ENCODE measurements at regions not wholly inside any gene's neighbourhood (a gene's known extent, or its start where the extent isn't known, plus 50 kb on each side); places are given as distances from the start of the nearest gene placed in this dataset.

GRCh38 chr1:42010381-42010780 is 91.7 kb upstream of the HIVEP3 start:
- no peak for ATAC-seq
- TF ChIP-seq ARNTL (CRISPR knock-in tag; IDR thresholded peaks at IDR 0.05; ENCODE audit: borderline replicate concordance, low read depth) (no peak), POU6F1 (CRISPR knock-in tag; IDR thresholded peaks at IDR 0.05; ENCODE audit: borderline replicate concordance, low read depth) (no peak)

GRCh38 chr1:42008264-42008663 is 89.5 kb upstream of the HIVEP3 start:
- no peak for ATAC-seq
- TF ChIP-seq SNAI2 (CRISPR knock-in tag; IDR thresholded peaks at IDR 0.05) (no peak), RARB (CRISPR knock-in tag; IDR thresholded peaks at IDR 0.05) (no peak), OSR1 (CRISPR knock-in tag; IDR thresholded peaks at IDR 0.05) (no peak), ZFP3 (CRISPR knock-in tag; IDR thresholded peaks at IDR 0.05) (no peak), ZC3H10 (CRISPR knock-in tag; IDR thresholded peaks at IDR 0.05) (no peak), POU6F1 (CRISPR knock-in tag; IDR thresholded peaks at IDR 0.05; ENCODE audit: borderline replicate concordance, low read depth) (no peak), ESRRG (CRISPR knock-in tag; IDR thresholded peaks at IDR 0.05) (no peak), ZNF8 (CRISPR knock-in tag; IDR thresholded peaks at IDR 0.05) (no peak), ISL1 (CRISPR knock-in tag; IDR thresholded peaks at IDR 0.05) (no peak)
- TF ChIP-seq, protein P1, sequence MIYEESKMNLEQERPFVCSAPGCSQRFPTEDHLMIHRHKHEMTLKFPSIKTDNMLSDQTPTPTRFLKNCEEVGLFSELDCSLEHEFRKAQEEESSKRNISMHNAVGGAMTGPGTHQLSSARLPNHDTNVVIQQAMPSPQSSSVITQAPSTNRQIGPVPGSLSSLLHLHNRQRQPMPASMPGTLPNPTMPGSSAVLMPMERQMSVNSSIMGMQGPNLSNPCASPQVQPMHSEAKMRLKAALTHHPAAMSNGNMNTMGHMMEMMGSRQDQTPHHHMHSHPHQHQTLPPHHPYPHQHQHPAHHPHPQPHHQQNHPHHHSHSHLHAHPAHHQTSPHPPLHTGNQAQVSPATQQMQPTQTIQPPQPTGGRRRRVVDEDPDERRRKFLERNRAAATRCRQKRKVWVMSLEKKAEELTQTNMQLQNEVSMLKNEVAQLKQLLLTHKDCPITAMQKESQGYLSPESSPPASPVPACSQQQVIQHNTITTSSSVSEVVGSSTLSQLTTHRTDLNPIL (CRISPR knock-in tag; IDR thresholded peaks at IDR 0.05; ENCODE audit: low read depth), result no peak
- TF ChIP-seq, protein P2, sequence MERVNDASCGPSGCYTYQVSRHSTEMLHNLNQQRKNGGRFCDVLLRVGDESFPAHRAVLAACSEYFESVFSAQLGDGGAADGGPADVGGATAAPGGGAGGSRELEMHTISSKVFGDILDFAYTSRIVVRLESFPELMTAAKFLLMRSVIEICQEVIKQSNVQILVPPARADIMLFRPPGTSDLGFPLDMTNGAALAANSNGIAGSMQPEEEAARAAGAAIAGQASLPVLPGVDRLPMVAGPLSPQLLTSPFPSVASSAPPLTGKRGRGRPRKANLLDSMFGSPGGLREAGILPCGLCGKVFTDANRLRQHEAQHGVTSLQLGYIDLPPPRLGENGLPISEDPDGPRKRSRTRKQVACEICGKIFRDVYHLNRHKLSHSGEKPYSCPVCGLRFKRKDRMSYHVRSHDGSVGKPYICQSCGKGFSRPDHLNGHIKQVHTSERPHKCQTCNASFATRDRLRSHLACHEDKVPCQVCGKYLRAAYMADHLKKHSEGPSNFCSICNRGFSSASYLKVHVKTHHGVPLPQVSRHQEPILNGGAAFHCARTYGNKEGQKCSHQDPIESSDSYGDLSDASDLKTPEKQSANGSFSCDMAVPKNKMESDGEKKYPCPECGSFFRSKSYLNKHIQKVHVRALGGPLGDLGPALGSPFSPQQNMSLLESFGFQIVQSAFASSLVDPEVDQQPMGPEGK (CRISPR knock-in tag; IDR thresholded peaks at IDR 0.05; ENCODE audit: borderline replicate concordance), result no peak

DNA sequence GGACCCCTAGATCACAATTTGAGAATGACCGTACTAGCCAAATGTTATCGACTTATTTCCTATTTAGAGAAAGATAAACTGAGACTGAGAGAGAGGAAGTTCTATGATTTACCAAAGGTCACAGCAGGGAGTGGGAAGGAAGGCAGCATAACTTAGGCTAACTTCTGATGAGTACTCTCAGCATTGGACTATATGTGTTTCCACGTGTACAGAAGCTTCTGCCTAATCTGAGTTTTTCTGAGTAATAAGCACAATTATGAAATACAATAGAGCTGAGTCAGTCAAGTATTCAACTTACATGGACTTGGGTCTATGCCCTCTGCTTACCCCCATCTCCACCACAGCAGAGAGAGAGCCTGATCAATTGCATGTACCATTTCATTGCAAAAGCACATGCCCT is 88.1 kb upstream of the HIVEP3 start:
- no peak for ATAC-seq
- TF ChIP-seq RARB (CRISPR knock-in tag; IDR thresholded peaks at IDR 0.05) (no peak), CSDC2 (CRISPR knock-in tag; IDR thresholded peaks at IDR 0.05) (no peak), ZNF70 (CRISPR knock-in tag; IDR thresholded peaks at IDR 0.05) (no peak), BACH2 (CRISPR knock-in tag; IDR thresholded peaks at IDR 0.05; ENCODE audit: borderline replicate concordance) (no peak), TCF4 (CRISPR knock-in tag; IDR thresholded peaks at IDR 0.05; ENCODE audit: borderline replicate concordance) (no peak), ZFP3 (CRISPR knock-in tag; IDR thresholded peaks at IDR 0.05) (no peak)

- ATAC-seq, result no peak
- no peak for TF ChIP-seq ZFP30 (CRISPR knock-in tag; IDR thresholded peaks at IDR 0.05)
- no peak for TF ChIP-seq ZNF8 (CRISPR knock-in tag; IDR thresholded peaks at IDR 0.05)
- TF ChIP-seq CSDC2 (CRISPR knock-in tag; IDR thresholded peaks at IDR 0.05), result no peak
- TF ChIP-seq ZNF70 (CRISPR knock-in tag; IDR thresholded peaks at IDR 0.05), result no peak
- no peak for TF ChIP-seq BACH2 (CRISPR knock-in tag; IDR thresholded peaks at IDR 0.05; ENCODE audit: borderline replicate concordance)
- no peak for TF ChIP-seq PPARA (CRISPR knock-in tag; IDR thresholded peaks at IDR 0.05; ENCODE audit: borderline replicate concordance)
- no peak for TF ChIP-seq TCF4 (CRISPR knock-in tag; IDR thresholded peaks at IDR 0.05; ENCODE audit: borderline replicate concordance)
- TF ChIP-seq CSRNP3 (CRISPR knock-in tag; IDR thresholded peaks at IDR 0.05), result no peak
- TF ChIP-seq ISL1 (CRISPR knock-in tag; IDR thresholded peaks at IDR 0.05), result no peak
- no peak for TF ChIP-seq POU6F1 (CRISPR knock-in tag; IDR thresholded peaks at IDR 0.05; ENCODE audit: borderline replicate concordance, low read depth)
- no peak for TF ChIP-seq ESRRG (CRISPR knock-in tag; IDR thresholded peaks at IDR 0.05)
- TF ChIP-seq, protein P1 (CRISPR knock-in tag; IDR thresholded peaks at IDR 0.05; ENCODE audit: low read depth), result no peak
- TF ChIP-seq ZFP3 (CRISPR knock-in tag; IDR thresholded peaks at IDR 0.05), result no peak
- TF ChIP-seq, protein P2 (CRISPR knock-in tag; IDR thresholded peaks at IDR 0.05; ENCODE audit: borderline replicate concordance), result no peak
- no peak for TF ChIP-seq ARNTL (CRISPR knock-in tag; IDR thresholded peaks at IDR 0.05; ENCODE audit: borderline replicate concordance, low read depth)
- TF ChIP-seq TOX (CRISPR knock-in tag; IDR thresholded peaks at IDR 0.05; ENCODE audit: borderline replicate concordance), result no peak
- TF ChIP-seq SNAI2 (CRISPR knock-in tag; IDR thresholded peaks at IDR 0.05), result no peak
Observed at GRCh38 chr1:42006093-42006492, 87.4 kb upstream of the HIVEP3 start.

Measured in SK-N-SH treated with all-trans-retinoic acid at 6 μM for 48 hours (cell line).